ENCODE measurements at regions not wholly inside any gene's neighbourhood (a gene's known extent, or its start where the extent isn't known, plus 50 kb on each side); places are given as distances from the start of the nearest gene placed in this dataset.

DNA sequence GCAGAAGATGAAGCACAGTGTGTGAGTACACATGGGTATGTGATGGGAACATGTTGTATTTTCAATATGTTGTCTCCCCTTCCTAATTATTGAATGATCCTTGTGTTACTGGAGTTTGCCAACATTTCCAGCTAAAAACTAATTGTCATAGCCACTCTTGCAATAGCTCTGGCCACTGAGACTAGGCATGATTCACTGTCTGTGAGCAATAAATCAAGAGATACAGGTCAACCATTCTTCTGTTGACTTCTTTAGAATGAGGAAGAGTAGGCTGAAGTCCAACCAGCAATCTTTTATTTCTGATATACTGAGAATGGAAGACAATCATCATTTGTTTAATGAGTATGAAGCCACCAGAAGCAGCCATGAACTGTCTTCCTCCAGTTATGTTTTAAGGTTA lies 413.9 kb downstream of the SLITRK5 start:
- DNase-seq (ENCODE audit: low read depth) = no peak

DNA sequence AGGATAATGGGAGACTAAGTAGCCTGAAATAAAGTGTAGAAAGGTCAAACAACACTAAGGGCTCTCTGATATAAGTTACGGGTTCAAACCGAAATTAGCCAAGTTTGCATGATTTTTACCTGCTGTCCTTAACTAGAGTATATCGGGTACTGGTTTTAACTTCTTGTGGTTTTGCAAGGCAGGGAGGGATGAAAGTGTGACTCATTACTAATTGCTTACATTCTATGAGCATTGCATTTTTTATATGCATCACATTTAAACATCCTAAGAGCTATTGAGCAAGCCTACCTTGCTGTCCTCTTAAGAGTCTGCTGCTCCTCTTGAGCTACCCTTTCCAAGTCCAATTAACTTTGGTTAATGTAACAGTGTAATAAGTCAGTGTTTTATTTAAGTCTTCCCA lies 415.4 kb downstream of the SLITRK5 start:
- peak; percentile 24 for DNase-seq (ENCODE audit: low read depth)

DNA sequence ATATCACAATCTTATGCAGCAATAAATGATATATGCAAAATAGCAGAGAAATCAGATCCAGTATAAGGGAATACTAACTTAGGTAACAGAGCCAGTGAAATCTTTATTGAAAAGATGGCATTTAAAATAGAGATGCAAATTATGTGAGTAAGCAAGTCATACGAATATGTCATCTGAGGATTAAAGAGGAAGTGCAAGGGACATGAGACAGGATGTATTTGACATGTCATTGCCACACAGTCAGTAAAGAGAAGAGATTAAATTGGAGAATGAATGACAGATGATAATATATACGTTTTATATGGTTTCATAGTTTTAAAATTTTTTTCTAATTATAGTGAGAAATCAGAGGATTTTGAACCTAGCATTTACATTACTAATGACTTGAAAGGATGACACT lies 426.4 kb downstream of the SLITRK5 start:
- no peak for DNase-seq (ENCODE audit: low read depth)

DNA sequence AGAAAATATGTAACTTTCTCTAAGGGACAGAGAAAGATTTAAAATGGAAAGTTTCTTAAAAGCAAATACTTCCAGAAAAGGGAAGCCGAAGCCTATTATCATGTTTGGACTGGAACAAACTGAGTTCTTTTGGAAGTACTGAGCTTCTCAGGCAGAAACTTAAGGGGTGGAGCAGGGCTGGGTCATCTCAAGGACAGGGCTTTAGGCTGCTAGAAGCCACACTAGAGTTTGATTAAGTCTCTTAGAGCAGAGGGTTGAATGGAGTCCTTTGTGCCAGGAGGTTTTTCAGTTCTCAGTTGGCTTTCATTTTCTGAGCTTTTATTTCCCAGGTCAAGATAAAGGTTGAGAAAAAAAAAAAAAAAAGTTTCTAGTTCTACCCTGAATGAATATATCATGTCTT lies 432.7 kb downstream of the SLITRK5 start:
- DNase-seq (ENCODE audit: low read depth) = no peak

DNA sequence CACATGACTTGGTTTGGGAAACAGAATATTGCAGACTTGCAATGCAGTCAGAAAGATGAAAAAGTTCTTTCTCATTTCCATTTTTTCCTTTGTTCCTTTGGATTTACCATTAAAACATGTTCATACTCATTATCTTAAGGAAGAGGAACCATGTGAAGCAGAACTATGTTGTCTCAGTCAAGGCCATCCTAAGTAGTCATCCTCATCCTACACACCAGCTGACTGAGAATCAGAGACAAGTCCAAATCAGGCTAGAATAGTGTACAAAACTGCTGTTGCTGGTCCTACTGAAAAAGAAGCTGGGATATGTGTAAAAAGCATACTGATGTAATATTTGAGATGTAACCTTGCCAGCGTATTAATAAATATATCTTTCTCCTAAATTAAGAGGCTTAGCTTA lies 433.4 kb downstream of the SLITRK5 start:
- DNase-seq (ENCODE audit: low read depth) = no peak

DNA sequence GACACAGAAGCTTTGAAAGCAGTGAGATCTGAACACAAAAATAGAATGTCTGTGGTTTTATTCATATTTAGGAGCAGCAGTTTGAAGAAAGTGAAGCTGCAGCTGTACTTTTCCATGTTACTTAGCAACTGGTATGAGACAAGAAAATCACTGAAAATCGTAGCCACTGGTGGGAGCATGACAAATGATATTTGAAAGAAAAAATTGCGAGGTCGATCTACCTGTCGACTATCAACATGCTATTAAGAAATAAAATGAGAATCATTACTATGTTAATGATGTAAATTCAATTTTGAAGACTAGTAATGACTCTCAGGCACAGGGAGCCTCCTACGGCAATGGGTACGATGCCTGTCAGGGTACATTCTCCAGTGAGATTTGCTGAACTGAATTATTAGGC lies 436.4 kb downstream of the SLITRK5 start:
- DNase-seq (ENCODE audit: low read depth) = no peak

DNA sequence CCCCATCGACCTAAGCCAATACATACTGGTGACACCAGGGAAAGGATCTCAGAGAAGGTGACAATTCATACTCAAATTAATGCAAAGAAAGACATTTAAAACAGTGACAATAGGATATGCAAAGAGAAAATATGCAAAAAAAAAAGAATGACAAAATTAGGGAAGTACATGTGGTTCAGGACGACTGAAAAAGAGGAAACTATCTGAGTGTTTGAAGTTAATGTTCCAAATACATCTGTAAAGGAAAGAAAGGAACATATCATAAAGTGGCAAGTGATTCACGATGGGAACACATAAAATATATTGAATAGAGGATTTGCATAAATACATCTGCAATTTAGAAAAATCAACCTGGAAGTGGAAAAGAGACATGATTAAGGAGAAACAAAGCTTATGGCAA lies 441.4 kb downstream of the SLITRK5 start:
- DNase-seq (ENCODE audit: low read depth) = no peak

DNA sequence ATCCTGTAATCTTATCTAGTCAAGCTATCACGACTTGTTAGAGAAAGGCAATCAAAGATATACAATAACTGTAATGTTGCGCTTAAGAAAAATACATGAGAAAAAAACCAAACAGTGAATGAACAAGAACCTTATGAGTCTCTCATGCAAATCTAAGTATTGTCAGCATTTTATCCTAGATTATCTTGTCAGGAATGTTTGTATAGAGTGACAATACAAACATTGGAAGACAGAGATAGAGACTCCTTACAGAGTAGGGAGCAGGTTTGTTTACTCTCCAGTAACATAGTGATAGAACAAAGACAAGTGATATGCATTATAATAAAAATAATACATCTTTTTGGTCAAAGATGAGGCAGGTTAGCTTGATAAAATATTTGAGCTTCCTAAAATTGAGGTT lies 444.8 kb downstream of the SLITRK5 start:
- DNase-seq (ENCODE audit: low read depth) = no peak

DNA sequence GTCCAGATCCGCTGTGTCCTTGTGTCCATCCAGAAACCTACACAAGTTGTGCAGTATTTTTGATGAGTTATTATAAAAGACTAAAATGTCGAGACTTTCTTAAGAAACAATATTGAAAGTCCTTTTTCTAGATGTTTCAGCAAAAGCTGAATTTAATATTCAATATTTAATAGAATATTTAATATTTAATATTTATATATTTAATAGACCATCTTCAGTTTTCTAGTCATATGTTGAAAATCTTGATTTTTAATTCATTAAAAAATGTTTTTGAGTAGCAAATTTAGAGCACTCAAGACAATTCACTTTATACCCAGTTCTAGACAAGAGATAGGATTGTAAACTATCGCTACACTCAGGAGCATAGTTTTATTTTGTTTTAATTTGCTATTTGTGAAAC lies 447.8 kb downstream of the SLITRK5 start:
- DNase-seq (ENCODE audit: low read depth) = no peak

DNA sequence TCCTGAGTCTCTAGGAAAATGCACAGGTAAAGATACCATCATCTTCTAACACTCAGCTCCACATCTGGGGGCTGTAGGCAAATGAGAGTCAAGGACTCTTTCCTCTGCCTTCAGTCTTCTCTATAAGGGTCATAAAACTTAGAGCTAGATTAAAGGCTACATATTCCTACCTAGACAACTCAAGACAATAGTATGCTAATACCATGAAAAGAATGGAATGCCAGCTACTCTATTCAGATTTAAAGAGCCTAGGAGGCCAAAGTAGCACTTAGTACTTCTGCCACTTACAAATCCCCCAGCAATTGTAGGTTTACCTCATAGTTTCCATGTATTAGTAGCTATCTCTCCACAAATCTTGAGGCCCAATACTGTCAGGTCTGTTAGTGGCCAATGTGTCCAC lies 453.0 kb downstream of the SLITRK5 start:
- DNase-seq (ENCODE audit: low read depth) = no peak

DNA sequence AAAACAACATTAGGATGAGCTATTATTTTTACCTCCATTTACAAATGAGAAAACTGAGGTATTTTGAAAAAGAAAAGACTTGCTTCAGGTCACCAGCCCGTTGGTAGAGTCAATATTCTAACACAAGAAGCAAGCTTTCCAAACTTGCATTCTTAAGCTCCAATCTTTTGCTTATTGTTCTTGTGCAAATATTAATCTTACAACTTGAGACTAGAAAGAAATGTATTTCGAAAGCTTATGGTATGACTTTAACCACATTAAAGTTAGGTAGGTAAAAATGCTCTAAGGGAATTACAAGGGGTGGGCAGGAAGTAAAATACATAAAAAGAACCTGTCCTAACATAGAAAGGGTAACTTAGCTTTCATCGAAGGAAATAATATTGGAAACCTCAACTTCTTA lies 453.9 kb downstream of the SLITRK5 start:
- no peak for DNase-seq (ENCODE audit: low read depth)

DNA sequence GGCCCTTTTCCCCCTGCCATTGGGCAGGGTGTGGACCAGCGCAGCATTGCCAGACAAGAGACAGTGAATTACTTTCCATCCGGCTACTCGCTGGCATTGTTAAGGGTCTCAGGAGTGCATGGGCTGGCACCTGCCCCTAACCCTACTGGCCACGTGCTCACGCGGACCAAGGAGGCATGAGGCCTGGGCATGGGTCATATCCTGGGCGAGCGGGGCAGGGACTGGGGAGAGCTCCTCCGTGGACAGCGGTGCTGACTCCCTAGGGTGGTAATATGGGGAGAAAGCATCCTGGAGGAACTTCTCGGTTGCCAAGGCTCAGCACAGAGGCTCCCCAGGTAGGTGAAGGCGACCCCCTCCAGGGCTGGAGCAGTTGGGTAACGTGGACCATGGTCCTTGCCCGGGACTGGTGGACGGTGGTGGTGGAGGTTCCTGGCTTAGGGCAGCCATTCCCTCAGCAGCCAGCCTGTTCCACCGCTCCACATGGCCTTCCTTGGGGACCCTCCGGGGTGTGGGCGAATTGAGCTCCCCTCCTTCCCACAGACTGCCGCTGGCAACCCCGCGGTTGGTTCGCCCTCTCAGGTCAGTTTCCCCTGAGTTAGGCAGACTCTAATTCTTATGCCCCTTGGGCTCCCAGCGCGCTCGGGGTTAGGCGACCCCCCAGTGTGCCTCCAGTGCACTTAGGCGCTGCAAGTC lies 465.1 kb downstream of the SLITRK5 start:
- DNase-seq (ENCODE audit: low read depth) = no peak

DNA sequence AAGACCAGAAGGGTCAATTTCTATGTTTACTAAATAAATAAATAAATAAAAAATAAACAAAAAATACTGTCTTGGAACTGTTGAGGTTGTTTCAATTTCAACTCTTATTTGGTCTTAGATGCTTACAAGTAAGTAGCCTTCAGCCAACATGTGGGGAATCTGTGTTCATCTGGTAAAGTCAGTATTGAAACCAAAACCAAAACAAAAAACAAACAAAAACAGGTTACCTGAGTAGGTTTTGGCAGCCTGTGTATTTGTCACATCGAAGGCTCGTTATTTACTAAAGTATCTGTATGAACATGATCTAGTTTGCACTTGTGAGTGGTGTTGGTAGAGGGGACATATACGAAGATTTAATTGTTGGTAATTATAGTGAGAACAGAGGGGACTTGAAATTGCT lies 471.5 kb downstream of the SLITRK5 start:
- DNase-seq (ENCODE audit: low read depth) = no peak

DNA sequence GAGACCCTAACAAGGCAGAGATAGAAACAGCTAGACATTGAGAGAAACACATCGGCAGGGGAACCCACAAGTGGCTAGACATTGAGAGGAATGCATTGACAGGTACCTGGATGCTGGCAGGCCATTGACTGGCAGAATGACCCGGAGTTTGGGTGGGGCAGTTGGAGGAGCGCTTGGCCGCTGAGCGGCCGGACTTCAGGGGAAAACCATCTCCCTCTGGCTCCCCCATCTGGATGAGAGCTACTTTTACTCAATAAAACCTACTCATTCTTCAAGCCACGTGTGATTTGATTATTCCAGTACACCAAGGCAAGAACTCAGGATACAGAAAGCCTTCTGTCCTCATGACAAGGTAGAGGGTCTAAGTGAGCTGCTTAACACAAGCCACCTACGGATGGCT lies 473.4 kb downstream of the SLITRK5 start:
- DNase-seq (ENCODE audit: low read depth) = no peak

DNA sequence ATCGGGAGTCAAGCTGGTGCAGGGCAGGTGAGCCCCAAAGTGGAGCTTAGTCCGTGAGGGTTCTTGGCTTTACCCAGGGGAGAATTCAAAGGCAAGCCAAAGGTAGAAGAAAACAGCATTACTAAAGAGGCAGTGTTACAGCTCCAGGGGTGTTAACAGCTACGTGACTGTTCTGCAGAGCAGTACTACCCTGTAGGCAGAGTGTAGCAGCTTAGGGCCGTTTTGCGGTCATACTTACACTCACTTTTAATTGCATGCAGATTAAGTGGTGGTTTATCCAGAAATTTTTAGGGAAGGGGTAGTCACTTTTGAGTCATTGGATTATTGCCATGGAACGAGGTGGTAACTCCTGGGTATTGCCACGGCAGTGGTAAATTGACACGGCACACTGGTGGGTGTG lies 482.2 kb downstream of the SLITRK5 start:
- DNase-seq (ENCODE audit: low read depth) = no peak

DNA sequence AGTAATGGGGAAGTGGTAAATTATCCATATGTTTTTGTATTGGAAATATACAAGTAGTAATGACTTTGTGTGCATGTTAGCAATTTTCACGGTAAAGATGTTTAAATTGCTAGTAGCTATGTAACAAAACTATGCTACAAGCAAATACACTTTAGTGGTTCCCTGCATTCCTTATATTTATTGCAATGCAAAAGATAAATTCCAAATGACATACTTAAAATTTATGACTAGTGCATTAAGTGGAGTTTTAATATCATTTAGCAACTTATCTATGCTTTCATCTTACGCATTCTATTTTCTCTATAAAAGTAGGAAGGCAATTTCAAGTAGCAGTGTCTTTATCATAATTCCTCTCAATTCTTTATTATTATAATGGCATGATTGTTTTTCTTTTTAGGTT lies 482.8 kb downstream of the SLITRK5 start:
- no peak for DNase-seq (ENCODE audit: low read depth)

DNA sequence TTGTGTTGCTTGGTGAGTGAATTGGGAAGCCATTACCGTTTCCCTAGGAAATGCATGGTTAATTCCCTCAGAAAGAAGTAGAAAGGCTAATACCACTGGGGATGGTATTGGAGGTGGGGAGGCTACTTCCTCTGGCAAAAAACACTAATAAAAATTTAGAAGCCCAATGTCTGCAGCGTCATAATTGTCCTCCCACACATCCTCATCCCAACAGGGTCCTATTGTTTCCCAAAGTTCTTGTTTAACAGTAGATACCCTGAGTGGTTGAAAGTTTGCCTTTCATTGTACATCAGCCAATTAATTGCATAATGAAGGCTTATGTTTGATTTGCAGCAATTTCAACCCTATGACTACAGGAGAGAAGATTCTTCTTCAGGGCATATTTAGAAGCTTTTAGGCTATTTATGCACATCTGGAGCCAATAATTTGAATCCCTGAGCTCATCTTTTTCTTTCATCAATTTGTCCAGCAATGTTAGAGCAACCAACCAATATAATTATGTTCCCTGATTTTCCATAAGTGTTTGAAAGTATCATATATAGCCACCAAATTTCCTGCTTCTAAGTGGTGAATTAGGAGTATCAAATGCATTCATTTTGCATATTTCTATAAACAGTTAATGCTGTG lies 491.0 kb downstream of the SLITRK5 start:
- DNase-seq (ENCODE audit: low read depth) = no peak

DNA sequence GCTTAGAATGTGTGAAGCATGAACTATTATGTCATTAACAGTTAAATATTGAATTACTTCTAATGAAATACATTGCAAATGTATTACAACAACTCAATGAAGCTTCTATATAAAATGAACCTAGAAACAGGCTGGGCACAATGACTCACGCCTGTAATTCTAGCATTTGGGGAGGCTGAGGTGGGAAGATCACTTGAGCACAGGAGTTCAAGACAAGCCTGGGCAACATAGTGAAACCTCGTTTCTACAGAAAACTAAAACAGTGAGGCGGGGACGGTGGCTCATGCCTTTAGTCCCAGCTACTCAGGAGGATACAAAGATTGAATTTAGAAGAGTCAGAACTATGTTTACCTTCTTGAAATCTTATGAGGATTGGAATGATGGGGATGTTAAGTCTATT lies 505.1 kb downstream of the SLITRK5 start:
- DNase-seq (ENCODE audit: low read depth) = no peak

DNA sequence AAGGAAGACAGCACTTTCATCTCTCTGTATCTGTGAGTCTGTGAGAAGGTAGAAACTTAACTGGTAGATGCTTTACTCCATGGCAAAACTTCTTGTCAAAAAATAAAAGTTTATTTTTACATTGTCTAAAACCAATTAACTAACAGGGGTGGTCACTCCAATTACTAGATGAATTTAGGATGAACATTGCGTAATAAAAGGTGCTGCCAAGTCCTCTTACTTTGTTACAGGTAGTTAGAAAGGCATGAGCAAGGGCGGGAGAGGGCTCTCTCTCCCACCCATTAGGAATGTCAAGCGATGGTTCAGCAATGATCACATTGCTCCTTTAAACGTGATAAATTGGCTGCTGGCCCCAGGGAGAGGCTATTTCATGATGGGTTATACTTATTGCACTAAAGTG lies 512.3 kb downstream of the SLITRK5 start:
- DNase-seq (ENCODE audit: low read depth) = no peak

DNA sequence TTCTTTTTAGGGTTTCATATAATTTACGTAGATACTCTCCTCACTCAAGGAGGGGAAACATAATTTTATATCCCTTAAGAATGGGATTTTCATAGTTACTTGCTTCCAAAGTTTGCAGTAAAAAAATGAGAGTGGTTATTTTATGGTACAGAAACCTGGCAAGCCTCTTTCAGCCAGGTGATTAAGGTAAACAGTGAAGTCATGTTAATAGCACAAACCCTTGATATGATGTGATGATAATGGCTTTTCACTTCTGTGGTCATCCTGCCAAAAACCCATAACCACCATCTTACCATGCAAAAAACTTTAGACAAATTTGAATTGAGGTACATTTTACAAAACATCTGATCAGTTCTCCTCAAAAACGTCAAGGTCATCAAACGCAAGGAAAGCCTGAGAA lies 517.8 kb downstream of the SLITRK5 start:
- DNase-seq (ENCODE audit: low read depth) = no peak

DNA sequence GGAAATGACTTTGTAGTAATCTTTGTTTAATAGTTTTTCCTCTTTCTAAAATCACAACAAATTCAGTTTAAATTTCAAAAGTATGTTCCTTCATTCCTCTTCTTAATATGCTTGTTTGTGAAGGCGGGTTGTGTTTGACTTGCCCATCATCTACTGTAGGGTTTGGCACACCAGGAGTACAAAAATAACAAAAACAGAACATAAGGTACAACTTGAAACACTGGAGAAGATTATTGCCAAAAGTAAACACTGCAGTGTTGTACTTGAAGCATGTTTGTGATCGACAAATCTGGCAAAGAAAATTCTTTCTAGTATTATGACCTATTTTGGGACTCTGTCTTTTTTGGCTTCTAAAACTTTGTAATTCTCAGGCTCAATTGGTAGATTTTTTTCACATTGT lies 518.6 kb downstream of the SLITRK5 start:
- DNase-seq (ENCODE audit: low read depth) = no peak

DNA sequence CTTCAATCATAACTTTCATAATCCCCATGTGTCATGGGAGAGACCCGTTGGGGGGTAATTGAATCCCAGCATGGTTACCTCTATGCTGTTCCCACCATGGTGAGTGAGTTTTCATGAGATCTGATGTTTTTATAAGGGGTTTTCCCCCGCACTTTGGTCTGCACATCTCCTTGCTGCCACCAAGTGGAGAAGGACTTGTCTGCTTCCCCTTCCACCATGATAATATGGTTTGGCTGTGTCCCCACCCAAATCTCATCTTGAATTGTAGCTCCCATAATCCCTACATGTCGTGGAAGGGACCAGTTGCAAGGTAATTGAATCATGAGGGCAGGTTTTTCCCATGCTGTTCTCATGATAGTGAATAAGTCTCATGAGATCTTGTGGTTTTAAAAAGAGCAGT lies 524.9 kb downstream of the SLITRK5 start:
- DNase-seq (ENCODE audit: low read depth) = no peak

DNA sequence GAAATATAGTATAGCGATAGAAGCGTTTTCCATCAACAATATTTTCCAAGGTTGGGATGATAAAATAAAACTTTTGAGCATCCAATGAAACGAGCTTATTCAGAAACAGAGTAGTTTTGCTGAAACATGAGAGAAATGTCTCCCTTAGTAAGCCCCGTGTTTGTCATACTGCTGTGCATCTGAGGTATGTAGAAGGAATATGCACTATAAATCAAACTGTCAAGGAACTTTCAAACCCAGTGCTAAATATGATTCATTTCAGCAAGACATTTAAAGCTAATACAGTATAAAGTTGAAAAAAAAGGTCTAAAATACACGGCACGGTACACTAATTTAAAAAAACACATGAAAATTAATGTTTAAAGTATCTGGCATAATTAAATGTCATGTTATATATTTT lies 546.2 kb downstream of the SLITRK5 start:
- no peak for DNase-seq (ENCODE audit: low read depth)

DNA sequence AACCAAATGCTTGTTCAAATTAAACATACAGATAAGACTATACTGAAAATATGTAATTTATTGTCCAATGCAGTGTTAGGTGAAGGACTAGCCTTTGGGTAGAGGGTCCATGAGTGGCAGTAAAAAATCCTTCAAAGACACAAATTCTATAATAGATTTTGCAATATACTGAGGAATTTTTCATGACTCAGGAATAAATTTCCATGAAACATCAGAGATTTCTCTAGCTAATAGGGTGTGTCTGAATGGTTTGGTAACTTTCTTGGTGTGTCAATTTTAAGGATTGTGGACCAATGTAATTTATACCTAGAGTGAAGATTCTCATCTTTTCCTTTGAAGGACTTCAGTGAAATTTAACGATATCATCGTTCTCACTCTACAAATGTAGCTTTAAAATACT lies 546.7 kb downstream of the SLITRK5 start:
- no peak for DNase-seq (ENCODE audit: low read depth)
